ENCODE measurements at regions not wholly inside any gene's neighbourhood (a gene's known extent, or its start where the extent isn't known, plus 50 kb on each side); places are given as distances from the start of the nearest gene placed in this dataset.

- no peaks in the 10 kb centered on the region for H3K4me1 ChIP-seq (ENCODE audit: insufficient read depth, low read length, poor library complexity, severe bottlenecking)
- POLR2A ChIA-PET = no interaction called here
- H3K36me3 ChIP-seq (ENCODE audit: insufficient read depth, low read length) = no peaks in the 10 kb centered on the region
- intact Hi-C loops (cut with micrococcal nuclease; ENCODE audit: unreplicated experiment) = no loop called here
- DNase-seq (ENCODE audit: low spot score) = no peak
- no peak overlapping the region for H3K4me2 ChIP-seq (ENCODE audit: low read length)
- no peaks in the 10 kb centered on the region for H3K9me2 ChIP-seq (ENCODE audit: insufficient read depth, low read length)
- H3K27ac ChIP-seq (ENCODE audit: low read depth, low read length, poor library complexity, severe bottlenecking) = no peak overlapping the region
- H3K9me3 ChIP-seq (ENCODE audit: low read length) = no peaks in the 10 kb centered on the region
- no peak overlapping the region for H2AFZ ChIP-seq (ENCODE audit: low read length)
- H3K79me2 ChIP-seq (ENCODE audit: insufficient read depth, low read depth, low read length) = no peaks in the 10 kb centered on the region
- CTCF ChIA-PET (ENCODE audit: unreplicated experiment) = no interaction called here
- no peaks in the 10 kb centered on the region for H4K20me1 ChIP-seq (ENCODE audit: insufficient read depth, low read length)
- BruUV-seq (replicated peaks) = no TSS peak
- no peak for TF ChIP-seq EZH2phosphoT487 (IDR thresholded peaks at IDR 0.05; ENCODE audit: borderline replicate concordance, low read depth, low read length)
- no peak for TF ChIP-seq CTCF (conservative IDR thresholded peaks at IDR 0.05; ENCODE audit: low read length)
- no peak overlapping the region for H3K4me3 ChIP-seq (ENCODE audit: low read depth, low read length, poor library complexity, severe bottlenecking)
Measured at GRCh38 chr10:24091256-24091655, 117.7 kb upstream of the KIAA1217 start.

GRCh38 chr10:24096281-24096680, 112.7 kb upstream of the KIAA1217 start:
- TF ChIP-seq EZH2phosphoT487 (IDR thresholded peaks at IDR 0.05; ENCODE audit: borderline replicate concordance, low read depth, low read length) = no peak
- Histone ChIP-seq H2AFZ (ENCODE audit: low read length) (no peak overlapping the region), H3K4me3 (ENCODE audit: low read depth, low read length, poor library complexity, severe bottlenecking) (no peak overlapping the region), H3K79me2 (ENCODE audit: insufficient read depth, low read depth, low read length) (no peaks in the 10 kb centered on the region), H4K20me1 (ENCODE audit: insufficient read depth, low read length) (no peaks in the 10 kb centered on the region), H3K9me2 (ENCODE audit: insufficient read depth, low read length) (no peaks in the 10 kb centered on the region), H3K4me2 (ENCODE audit: low read length) (no peak overlapping the region), H3K4me1 (ENCODE audit: insufficient read depth, low read length, poor library complexity, severe bottlenecking) (no peaks in the 10 kb centered on the region), H3K27ac (ENCODE audit: low read depth, low read length, poor library complexity, severe bottlenecking) (no peak overlapping the region), H3K36me3 (ENCODE audit: insufficient read depth, low read length) (no peaks in the 10 kb centered on the region), H3K9me3 (ENCODE audit: low read length) (no peaks in the 10 kb centered on the region)
- no TSS peak for BruUV-seq (replicated peaks)
- intact Hi-C loops (cut with micrococcal nuclease; ENCODE audit: unreplicated experiment) = no loop called here
- no peak for DNase-seq (ENCODE audit: low spot score)
- POLR2A ChIA-PET = interaction anchor here (0.6 kb wide), 1 partner anchor 146 kb away, joined by 6 read pairs; no protein-coding TSS in a partner anchor
- CTCF ChIA-PET (ENCODE audit: unreplicated experiment) = no interaction called here

GRCh38 chr10:24097751-24098207, 111.2 kb upstream of the KIAA1217 start:
- no peak overlapping the region for H3K4me3 ChIP-seq (ENCODE audit: low read depth, low read length, poor library complexity, severe bottlenecking)
- H3K79me2 ChIP-seq (ENCODE audit: insufficient read depth, low read depth, low read length) = no peaks in the 10 kb centered on the region
- TF ChIP-seq EZH2phosphoT487 (IDR thresholded peaks at IDR 0.05; ENCODE audit: borderline replicate concordance, low read depth, low read length) = no peak
- TF ChIP-seq CTCF (conservative IDR thresholded peaks at IDR 0.05; ENCODE audit: low read length) = no peak
- no peaks in the 10 kb centered on the region for H3K36me3 ChIP-seq (ENCODE audit: insufficient read depth, low read length)
- CTCF ChIA-PET (ENCODE audit: unreplicated experiment) = no interaction called here
- H3K9me2 ChIP-seq (ENCODE audit: insufficient read depth, low read length) = no peaks in the 10 kb centered on the region
- H3K9me3 ChIP-seq (ENCODE audit: low read length) = no peaks in the 10 kb centered on the region
- H3K4me1 ChIP-seq (ENCODE audit: insufficient read depth, low read length, poor library complexity, severe bottlenecking) = no peaks in the 10 kb centered on the region
- no peaks in the 10 kb centered on the region for H4K20me1 ChIP-seq (ENCODE audit: insufficient read depth, low read length)
- intact Hi-C loops (cut with micrococcal nuclease; ENCODE audit: unreplicated experiment) = no loop called here
- no peak overlapping the region for H2AFZ ChIP-seq (ENCODE audit: low read length)
- no peak overlapping the region for H3K27ac ChIP-seq (ENCODE audit: low read depth, low read length, poor library complexity, severe bottlenecking)
- no peak overlapping the region for H3K4me2 ChIP-seq (ENCODE audit: low read length)
- POLR2A ChIA-PET = interaction anchor here (0.6 kb wide), 2 partner anchors 106 to 686 kb away, joined by 3 to 4 read pairs; no protein-coding TSS in a partner anchor
- no peak for DNase-seq (ENCODE audit: low spot score)
- BruUV-seq (replicated peaks) = no TSS peak

All from OCI-LY7 (cell line).